NCI-H2029 (cell line): ENCODE measurements at regions not wholly inside any gene's neighbourhood (a gene's known extent, or its start where the extent isn't known, plus 50 kb on each side); places are given as distances from the start of the nearest gene placed in this dataset.

ENCODE experiments used
- DNase-seq: peaks from one replicate; lab custom pipeline; 2025; lab: John Stamatoyannopoulos, UW

DNA sequence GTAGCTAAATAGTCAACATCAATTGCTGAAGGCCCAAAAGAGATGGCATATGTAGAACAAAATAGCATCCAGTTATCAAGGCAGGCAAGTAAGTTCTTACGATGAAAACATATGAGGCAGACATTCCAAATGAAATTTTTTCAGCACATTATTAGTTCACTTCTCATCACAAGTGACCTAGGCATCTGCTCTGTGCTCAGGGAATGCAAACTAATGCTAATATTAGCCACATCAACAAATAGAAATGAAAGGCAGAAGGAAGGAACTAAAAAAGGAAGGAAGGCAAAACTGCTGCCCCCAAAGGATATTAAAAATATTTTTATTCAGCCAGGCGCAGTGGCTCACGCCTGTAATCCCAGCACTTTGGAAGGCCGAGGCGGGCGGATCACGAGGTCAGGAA lies 51.2 kb upstream of the ROCK1 start:
- DNase-seq, result no peak

DNA sequence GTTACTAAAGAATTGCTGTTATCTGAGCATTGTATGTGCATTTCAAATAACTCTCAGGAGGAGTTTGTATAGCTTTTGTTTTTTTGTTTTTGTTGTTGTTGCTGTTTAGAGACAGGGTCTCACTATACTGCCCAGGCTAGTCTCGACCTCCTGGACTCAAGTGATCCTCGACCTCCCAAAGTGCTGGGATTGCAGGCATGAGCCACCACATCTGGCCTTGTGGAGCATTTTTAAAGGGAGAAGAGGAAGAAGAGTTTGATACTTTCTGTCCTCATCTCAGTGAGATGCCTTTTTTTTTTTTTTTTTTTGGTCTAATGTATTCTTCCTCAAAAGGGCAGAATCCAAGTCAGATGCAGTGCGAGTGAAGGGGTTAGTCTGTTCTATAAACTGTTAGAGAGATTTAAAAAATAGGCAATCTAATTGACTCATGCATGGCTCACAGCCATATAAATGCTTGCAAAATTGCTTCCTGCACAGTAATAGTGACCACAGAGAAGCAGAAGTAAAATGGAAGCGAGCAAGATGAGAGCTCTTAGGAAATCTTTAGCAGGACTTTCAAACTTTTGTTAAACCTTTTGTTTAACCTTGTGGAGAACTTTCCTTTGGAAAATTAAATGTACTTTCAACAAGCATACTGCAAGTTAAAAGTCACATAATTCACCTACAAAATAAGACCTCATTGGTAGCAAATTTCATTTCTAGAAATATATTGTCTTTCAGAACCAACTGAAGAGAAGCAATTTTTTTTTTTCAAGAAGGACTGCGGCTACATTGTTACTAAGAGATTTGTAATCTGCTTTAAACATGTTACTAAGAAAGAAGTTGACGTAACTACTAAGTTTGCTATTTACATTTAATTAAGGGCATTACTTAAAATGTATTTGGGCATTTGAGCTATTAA lies 52.3 kb upstream of the ROCK1 start:
- DNase-seq, result no peak

GRCh38 chr18:21164548-21165095 lies 53.0 kb upstream of the ROCK1 start:
- DNase-seq, result no peak

DNA sequence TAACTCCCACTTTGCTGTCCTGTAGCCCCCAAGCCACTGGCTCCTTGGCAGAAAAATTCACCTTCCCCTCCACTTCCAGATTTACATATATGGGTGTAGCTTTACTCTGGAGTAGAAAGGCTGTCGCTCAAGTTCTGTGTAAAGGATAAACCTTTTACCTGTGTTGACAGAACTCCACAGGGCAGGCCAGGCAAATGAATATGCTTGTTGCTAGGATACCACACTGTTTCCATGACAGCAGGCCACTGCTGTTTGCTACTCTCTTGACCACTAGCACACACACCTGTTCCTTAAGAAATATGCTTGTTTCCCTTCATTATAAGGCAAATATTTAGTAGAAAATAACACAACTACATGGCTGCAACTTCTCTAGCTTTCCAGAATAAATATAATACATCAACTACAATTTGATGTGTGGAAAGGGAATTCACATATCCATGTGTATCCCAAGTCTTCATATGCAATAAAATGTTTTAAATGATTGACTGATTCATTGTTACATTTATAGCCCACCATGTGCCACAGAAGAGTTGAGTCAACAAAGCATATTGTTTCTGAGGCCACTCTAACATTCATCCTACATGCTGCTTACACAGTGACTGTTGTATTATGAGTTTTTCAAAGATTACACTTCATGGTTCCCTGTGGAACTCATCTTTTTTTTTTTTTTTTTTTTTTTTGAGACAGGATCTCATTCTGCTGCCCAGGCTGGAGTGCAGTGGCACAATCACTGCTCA lies 56.2 kb upstream of the ROCK1 start:
- peak; percentile 88 for DNase-seq

DNA sequence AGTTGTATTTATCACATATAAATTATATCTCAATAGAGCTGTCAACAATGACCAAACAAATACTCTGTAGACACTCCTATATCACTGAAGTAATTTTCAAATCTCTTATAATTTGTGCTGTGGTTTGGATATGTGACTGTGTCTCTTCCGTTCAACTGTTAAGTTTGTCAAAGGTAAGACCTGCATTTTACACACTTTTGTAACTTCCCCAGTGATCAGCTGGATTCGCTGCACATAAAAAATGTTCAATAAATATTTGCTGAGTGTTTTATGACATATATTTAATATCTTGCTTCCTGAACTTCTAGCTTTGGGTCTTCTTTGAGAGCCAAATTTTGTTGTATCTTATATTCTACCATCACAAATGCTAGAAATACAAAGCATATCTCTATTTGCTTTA lies 57.3 kb upstream of the ROCK1 start:
- DNase-seq, result no peak

GRCh38 chr18:21177822-21178221 lies 64.2 kb upstream of the GREB1L start:
- DNase-seq, result no peak

GRCh38 chr18:21179590-21180220 lies 62.3 kb upstream of the GREB1L start:
- peak; percentile 24 for DNase-seq

DNA sequence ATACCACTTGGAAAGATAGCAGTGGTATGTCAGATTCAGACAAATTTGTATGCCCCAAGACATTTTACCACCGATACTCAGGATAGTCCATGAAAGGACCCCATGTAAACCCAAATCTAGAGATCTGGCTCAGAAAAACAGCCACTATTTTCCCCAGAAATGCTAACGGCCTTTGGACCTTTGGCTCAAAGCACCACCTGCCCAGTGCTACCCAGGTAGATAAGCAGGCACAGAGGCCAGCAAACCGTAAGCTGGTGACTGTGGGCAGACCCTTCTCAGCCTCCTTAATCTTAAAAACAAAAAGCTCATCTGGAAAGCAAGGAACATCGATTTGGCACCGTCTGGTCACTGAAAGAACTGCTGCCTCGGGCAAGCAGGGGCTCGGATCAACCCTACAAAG lies 61.4 kb upstream of the GREB1L start:
- no peak for DNase-seq

GRCh38 chr18:21181766-21182165 lies 60.3 kb upstream of the GREB1L start:
- DNase-seq, result no peak

DNA sequence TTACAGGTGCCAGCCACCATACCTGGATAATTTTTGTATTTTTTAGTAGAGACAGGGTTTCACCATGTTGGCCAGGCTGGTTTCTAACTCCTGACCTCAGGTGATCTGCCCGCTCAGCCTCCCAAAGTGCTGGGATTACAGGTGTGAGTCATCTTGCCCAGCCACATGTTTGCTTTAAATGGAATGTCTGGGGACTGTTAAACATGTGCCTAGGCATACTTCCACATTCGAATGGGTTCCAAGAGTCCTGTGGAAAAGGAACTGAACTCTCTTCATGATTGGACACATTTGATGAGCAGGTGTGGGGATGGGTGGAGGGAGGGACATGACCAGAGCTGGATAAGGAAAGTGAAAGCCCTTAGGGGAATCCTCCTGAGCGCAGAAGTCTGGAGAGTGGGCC lies 58.4 kb upstream of the GREB1L start:
- no peak for DNase-seq

GRCh38 chr18:21184396-21184996 lies 57.5 kb upstream of the GREB1L start:
- DNase-seq, result no peak

DNA sequence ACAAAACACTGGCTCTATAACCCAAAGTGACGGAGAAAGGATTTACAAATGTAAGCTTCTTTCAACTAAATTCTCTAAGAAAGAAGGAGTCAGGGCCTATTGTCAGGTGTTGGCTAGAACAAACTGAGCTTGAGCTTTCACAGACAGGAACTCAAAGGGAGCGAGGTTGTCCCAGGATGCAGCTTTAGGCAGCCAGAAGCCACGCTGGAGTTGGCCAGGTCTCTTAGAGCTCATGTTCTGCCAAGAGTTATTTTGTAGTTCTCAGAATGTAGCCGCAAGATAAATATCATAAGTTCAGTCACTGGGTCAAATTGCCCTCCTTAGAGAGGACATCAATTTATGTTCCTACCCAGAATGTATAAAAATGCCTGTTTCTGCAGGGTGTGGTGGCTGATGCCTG lies 54.1 kb upstream of the GREB1L start:
- no peak for DNase-seq

DNA sequence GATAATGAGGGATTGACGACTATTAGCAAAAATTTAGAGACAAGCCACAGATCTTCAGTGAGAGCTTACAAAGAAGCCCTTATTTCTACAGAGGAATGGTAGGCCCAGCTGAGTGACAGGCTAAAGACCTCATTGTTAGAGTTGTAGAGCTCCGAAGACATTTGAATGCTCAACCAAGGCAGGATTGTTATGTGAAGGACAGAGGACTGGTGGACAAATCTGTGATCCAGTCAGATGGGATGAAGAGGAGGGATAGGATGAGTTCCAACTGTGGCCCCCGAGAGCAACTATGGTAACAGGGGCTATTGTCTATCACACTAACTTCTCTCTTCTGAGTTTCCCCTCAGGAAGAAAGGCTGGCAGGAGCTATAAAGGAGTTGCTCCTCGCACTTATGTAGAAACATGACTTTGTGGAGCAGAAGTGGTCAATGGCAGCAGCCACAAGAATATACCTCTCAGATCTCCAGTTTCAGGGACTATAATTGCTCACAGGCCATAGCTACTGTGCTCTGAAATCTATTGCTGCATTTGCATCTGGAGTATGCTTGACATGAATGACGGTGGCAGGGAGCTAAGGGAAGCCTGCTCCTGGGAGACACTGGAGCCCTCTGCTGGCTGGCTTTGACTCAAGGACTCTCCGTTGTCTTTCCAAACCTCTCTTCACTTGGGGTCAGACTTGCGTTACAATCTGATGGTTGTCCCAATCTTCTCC lies 50.3 kb upstream of the GREB1L start:
- peak; percentile 33 for DNase-seq
